Ishikawa (cell line): ENCODE measurements at regions not wholly inside any gene's neighbourhood (a gene's known extent, or its start where the extent isn't known, plus 50 kb on each side); places are given as distances from the start of the nearest gene placed in this dataset.

ENCODE experiments used
- CEBPB ChIP-seq: IDR thresholded peaks from 2 replicates; pipeline ENCODE4 v1.6.1; 2012
- CREB1 ChIP-seq: IDR thresholded peaks from 2 replicates; pipeline ENCODE4 v1.6.1; 2012; ENCODE audit warnings: low read depth
- EGR1 ChIP-seq: IDR thresholded peaks from 2 replicates; pipeline ENCODE4 v1.6.1; 2012
- EP300 ChIP-seq: IDR thresholded peaks from 2 replicates; pipeline ENCODE4 v1.6.1; 2012; ENCODE audit warnings: borderline replicate concordance
- FOXM1 ChIP-seq: IDR thresholded peaks from 2 replicates; pipeline ENCODE4 v1.6.1; 2012; ENCODE audit warnings: low read depth, borderline replicate concordance
- NFIC ChIP-seq: IDR thresholded peaks from 2 replicates; pipeline ENCODE4 v1.6.1; 2012
- RAD21 ChIP-seq: IDR thresholded peaks from 2 replicates; pipeline ENCODE4 v1.6.1; 2012; ENCODE audit warnings: low read depth
- TAF1 ChIP-seq: IDR thresholded peaks from 2 replicates; pipeline ENCODE4 v1.6.1; 2012; ENCODE audit warnings: low read depth, mild to moderate bottlenecking
- TCF12 ChIP-seq: IDR thresholded peaks from 2 replicates; pipeline ENCODE4 v1.6.1; 2012; ENCODE audit warnings: low read depth
- TEAD4 ChIP-seq: IDR thresholded peaks from 2 replicates; pipeline ENCODE4 v1.6.1; 2012
- YY1 ChIP-seq: IDR thresholded peaks from 2 replicates; pipeline ENCODE4 v1.6.1; 2012; ENCODE audit warnings: low read depth
- ZBTB7A ChIP-seq: IDR thresholded peaks from 2 replicates; pipeline ENCODE4 v1.6.1; 2012; ENCODE audit warnings: low read depth
- TF ChIP-seq, protein P1 (sequence below): IDR thresholded peaks from 2 replicates; pipeline ENCODE4 v1.6.1; 2012; ENCODE audit warnings: low read depth, mild to moderate bottlenecking
- TF ChIP-seq, protein P2 (sequence below): IDR thresholded peaks from 2 replicates; pipeline ENCODE4 v1.6.1; 2012
- TF ChIP-seq, protein P3 (sequence below): IDR thresholded peaks from 2 replicates; pipeline ENCODE4 v1.6.1; 2012

DNA sequence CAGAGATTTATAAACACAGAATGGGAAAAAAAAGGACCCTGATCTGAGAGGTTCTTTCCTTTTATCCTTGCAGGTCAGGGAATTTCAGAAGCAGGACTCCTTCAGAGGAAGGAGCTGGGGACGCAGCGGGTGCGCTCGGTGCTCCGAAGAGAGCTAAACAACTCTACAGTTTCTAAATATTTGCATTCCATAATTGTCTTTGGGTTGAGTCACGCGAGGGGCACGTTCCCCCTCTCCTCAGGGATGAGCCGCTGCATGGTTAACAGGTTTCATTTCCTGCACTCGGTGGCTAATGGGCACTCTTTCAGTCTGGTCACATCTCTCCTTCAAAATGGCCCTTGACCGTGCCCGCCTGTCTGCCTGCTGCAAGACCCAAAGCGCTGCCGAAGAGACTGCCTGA, 165.0 kb upstream of the HMHB1 start:
- TF ChIP-seq, protein P1, sequence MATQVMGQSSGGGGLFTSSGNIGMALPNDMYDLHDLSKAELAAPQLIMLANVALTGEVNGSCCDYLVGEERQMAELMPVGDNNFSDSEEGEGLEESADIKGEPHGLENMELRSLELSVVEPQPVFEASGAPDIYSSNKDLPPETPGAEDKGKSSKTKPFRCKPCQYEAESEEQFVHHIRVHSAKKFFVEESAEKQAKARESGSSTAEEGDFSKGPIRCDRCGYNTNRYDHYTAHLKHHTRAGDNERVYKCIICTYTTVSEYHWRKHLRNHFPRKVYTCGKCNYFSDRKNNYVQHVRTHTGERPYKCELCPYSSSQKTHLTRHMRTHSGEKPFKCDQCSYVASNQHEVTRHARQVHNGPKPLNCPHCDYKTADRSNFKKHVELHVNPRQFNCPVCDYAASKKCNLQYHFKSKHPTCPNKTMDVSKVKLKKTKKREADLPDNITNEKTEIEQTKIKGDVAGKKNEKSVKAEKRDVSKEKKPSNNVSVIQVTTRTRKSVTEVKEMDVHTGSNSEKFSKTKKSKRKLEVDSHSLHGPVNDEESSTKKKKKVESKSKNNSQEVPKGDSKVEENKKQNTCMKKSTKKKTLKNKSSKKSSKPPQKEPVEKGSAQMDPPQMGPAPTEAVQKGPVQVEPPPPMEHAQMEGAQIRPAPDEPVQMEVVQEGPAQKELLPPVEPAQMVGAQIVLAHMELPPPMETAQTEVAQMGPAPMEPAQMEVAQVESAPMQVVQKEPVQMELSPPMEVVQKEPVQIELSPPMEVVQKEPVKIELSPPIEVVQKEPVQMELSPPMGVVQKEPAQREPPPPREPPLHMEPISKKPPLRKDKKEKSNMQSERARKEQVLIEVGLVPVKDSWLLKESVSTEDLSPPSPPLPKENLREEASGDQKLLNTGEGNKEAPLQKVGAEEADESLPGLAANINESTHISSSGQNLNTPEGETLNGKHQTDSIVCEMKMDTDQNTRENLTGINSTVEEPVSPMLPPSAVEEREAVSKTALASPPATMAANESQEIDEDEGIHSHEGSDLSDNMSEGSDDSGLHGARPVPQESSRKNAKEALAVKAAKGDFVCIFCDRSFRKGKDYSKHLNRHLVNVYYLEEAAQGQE: no peak
- no peak for TF ChIP-seq TCF12
- TF ChIP-seq ZBTB7A: no peak
- TF ChIP-seq EP300: no peak
- TF ChIP-seq CEBPB: no peak
- TF ChIP-seq NFIC: no peak
- no peak for TF ChIP-seq TAF1
- TF ChIP-seq CREB1: no peak
- TF ChIP-seq EGR1: no peak
- TF ChIP-seq RAD21: no peak
- TF ChIP-seq YY1: no peak
- TF ChIP-seq, protein P2, sequence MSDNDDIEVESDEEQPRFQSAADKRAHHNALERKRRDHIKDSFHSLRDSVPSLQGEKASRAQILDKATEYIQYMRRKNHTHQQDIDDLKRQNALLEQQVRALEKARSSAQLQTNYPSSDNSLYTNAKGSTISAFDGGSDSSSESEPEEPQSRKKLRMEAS: no peak
- no peak for TF ChIP-seq TEAD4

DNA sequence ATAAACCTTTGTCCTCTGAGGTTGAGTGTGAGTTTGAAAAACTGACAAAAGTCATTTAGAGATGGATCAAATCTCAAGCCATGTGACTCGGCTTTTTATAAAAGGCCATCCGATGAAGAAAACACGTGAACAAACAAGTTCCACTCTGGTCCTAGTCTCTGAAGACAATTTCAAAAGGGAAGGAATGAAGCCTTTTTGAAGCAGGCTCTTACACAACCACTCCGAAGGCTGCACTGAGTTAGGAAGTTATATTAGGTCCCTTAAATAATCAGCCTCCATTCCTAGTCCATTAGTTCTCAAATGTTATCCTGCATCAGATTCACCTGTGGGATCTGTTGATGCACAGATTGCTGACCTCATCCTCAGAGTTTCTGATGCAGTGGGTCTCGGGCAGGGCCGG, 166.6 kb upstream of the HMHB1 start:
- TF ChIP-seq, protein P1: no peak
- TF ChIP-seq, protein P3, sequence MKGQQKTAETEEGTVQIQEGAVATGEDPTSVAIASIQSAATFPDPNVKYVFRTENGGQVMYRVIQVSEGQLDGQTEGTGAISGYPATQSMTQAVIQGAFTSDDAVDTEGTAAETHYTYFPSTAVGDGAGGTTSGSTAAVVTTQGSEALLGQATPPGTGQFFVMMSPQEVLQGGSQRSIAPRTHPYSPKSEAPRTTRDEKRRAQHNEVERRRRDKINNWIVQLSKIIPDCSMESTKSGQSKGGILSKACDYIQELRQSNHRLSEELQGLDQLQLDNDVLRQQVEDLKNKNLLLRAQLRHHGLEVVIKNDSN: no peak
- TF ChIP-seq TAF1 (no peak), CREB1 (no peak), FOXM1 (no peak), NFIC (no peak), EP300 (no peak), RAD21 (no peak), EGR1 (no peak), ZBTB7A (no peak), TEAD4 (no peak), CEBPB (no peak), TCF12 (no peak), YY1 (no peak)
- TF ChIP-seq, protein P2: no peak

DNA sequence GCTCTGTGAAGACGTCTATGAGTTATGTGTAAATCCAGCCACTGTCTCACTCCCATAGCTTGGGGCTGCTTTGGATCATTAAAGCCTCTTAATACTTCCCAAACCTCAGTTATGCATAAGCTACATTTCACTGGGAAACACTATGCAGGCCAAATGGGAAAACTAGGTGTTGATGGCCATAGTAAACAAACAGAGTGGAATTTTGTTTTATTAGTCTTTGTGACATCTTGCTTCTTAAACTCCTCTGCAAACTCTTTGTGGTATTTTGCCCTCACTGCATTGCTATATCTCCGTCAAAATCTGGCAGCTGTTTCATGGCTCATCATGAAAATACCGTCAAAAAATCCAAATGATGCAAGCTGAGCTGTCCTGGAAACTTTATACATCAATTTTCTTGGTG, 167.2 kb upstream of the HMHB1 start:
- TF ChIP-seq, protein P3: no peak
- TF ChIP-seq TCF12: no peak
- TF ChIP-seq, protein P1: no peak
- no peak for TF ChIP-seq TEAD4
- TF ChIP-seq TAF1: no peak

DNA sequence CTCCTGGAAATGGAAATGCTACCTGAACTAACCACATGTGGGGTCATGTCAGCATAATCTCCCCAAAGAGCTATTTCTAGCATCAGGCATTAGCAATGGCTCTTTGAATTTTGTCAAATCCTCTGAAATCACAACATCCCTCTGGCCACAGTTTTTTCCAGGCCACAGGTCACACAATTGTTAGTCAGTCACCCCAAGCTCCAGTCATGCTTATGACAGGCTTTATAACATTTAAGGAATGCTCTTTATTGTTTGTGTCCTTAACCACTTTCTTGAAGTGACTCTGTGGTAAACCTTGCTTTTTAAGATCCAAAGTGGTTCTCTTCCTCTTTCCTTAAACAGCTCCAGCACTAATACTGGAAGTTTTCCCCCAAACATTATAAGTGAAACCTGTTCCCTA, 169.2 kb upstream of the HMHB1 start:
- TF ChIP-seq ZBTB7A (no peak), CEBPB (no peak), FOXM1 (no peak), EGR1 (no peak), EP300 (no peak)
- TF ChIP-seq, protein P1: no peak
